Epithelial cell of proximal tubule (primary cell): ENCODE measurements at regions not wholly inside any gene's neighbourhood (a gene's known extent, or its start where the extent isn't known, plus 50 kb on each side); places are given as distances from the start of the nearest gene placed in this dataset.

Source experiments
- DNase-seq: peaks from one replicate; pipeline ENCODE4 v3.0.0-alpha.2; 2011; ENCODE audit warnings: low read depth
- H3K4me3 ChIP-seq: 2 replicates; pipeline ENCODE4 v1.5.1; 2011; ENCODE audit warnings: low read depth, mild to moderate bottlenecking, low read length
- CTCF ChIP-seq: conservative IDR thresholded peaks from 2 replicates; pipeline ENCODE4 v1.5.1; 2012; ENCODE audit warnings: low read depth, mild to moderate bottlenecking, low read length

- TF ChIP-seq CTCF = no peak
- H3K4me3 ChIP-seq = no peak overlapping the region
- DNase-seq = no peak
These were observed 1200.7 kb downstream of the SLITRK1 start for GRCh38 chr13:82681535-82681934.

GRCh38 chr13:82678052-82678451 is 1204.2 kb downstream of the SLITRK1 start:
- no peak for TF ChIP-seq CTCF
- H3K4me3 ChIP-seq = no peak overlapping the region
- no peak for DNase-seq

GRCh38 chr13:82675024-82675423 is 1207.2 kb downstream of the SLITRK1 start:
- no peak for DNase-seq
- no peak for TF ChIP-seq CTCF
- no peak overlapping the region for H3K4me3 ChIP-seq

GRCh38 chr13:82674546-82674945 is 1207.7 kb downstream of the SLITRK1 start:
- H3K4me3 ChIP-seq = no peak overlapping the region
- no peak for DNase-seq
- no peak for TF ChIP-seq CTCF

- DNase-seq = no peak
- H3K4me3 ChIP-seq = no peak overlapping the region
- TF ChIP-seq CTCF = no peak
These were observed 1210.0 kb downstream of the SLITRK1 start for GRCh38 chr13:82672248-82672647.

- DNase-seq = no peak
- H3K4me3 ChIP-seq = no peak overlapping the region
- TF ChIP-seq CTCF = no peak
These were observed 1218.1 kb downstream of the SLITRK1 start for GRCh38 chr13:82664183-82664582.

- no peak for DNase-seq
- no peak overlapping the region for H3K4me3 ChIP-seq
- TF ChIP-seq CTCF = no peak
These were observed 1221.1 kb downstream of the SLITRK1 start for GRCh38 chr13:82661126-82661525.
